T-helper 2 cell treated with Interferon-gamma antibody and Interleukin-4, amounts not matched to agents 5 μg/mL and 100 μg/mL, for 36 hours (primary cell): ENCODE measurements at regions not wholly inside any gene's neighbourhood (a gene's known extent, or its start where the extent isn't known, plus 50 kb on each side); places are given as distances from the start of the nearest gene placed in this dataset.

Experiments used
- DNase-seq: peaks from one replicate; pipeline ENCODE4 v3.0.0; 2021; ENCODE audit warnings: low spot score
- H3K27ac Mint-ChIP-seq: one replicate; pipeline ENCODE4 v1.8.0; 2021; ENCODE audit warnings: mild to moderate bottlenecking, mixed read lengths
- H3K27me3 Mint-ChIP-seq: one replicate; pipeline ENCODE4 v1.8.0; 2021; ENCODE audit warnings: low read depth, mixed read lengths
- H3K36me3 Mint-ChIP-seq: one replicate; pipeline ENCODE4 v1.8.0; 2021; ENCODE audit warnings: low read depth, mixed read lengths
- H3K4me1 Mint-ChIP-seq: one replicate; pipeline ENCODE4 v1.8.0; 2021; ENCODE audit warnings: low read depth, mixed read lengths
- H3K4me3 Mint-ChIP-seq: one replicate; pipeline ENCODE4 v1.8.0; 2022; ENCODE audit warnings: mild to moderate bottlenecking, moderate library complexity, mixed read lengths
- H3K9me3 Mint-ChIP-seq: one replicate; pipeline ENCODE4 v1.8.0; 2021; ENCODE audit warnings: mixed read lengths

GRCh38 chr22:49303781-49304461 is 523.8 kb downstream of the BRD1 start:
- H3K27ac Mint-ChIP-seq: no peak overlapping the region
- no peaks in the 10 kb centered on the region for H3K9me3 Mint-ChIP-seq
- no peaks in the 10 kb centered on the region for H3K4me1 Mint-ChIP-seq
- no peak overlapping the region for H3K4me3 Mint-ChIP-seq
- DNase-seq: no peak
- H3K27me3 Mint-ChIP-seq: no peaks in the 10 kb centered on the region
- no peaks in the 10 kb centered on the region for H3K36me3 Mint-ChIP-seq

GRCh38 chr22:49303061-49303735 is 524.5 kb downstream of the BRD1 start:
- no peaks in the 10 kb centered on the region for H3K9me3 Mint-ChIP-seq
- no peaks in the 10 kb centered on the region for H3K27me3 Mint-ChIP-seq
- no peaks in the 10 kb centered on the region for H3K36me3 Mint-ChIP-seq

GRCh38 chr22:49302530-49302929 is 525.1 kb downstream of the BRD1 start:
- no peaks in the 10 kb centered on the region for H3K27me3 Mint-ChIP-seq
- DNase-seq: no peak
- H3K4me1 Mint-ChIP-seq: no peaks in the 10 kb centered on the region
- H3K27ac Mint-ChIP-seq: no peak overlapping the region
- H3K36me3 Mint-ChIP-seq: no peaks in the 10 kb centered on the region
- H3K9me3 Mint-ChIP-seq: no peaks in the 10 kb centered on the region
- no peak overlapping the region for H3K4me3 Mint-ChIP-seq

More at GRCh38 chr22:49303061-49303735, 524.5 kb downstream of the BRD1 start:
- H3K27ac Mint-ChIP-seq: no peak overlapping the region
- no peaks in the 10 kb centered on the region for H3K4me1 Mint-ChIP-seq
- no peak overlapping the region for H3K4me3 Mint-ChIP-seq
- DNase-seq: no peak

GRCh38 chr22:49302150-49302460 is 525.6 kb downstream of the BRD1 start:
- H3K9me3 Mint-ChIP-seq: no peaks in the 10 kb centered on the region
- no peak overlapping the region for H3K27ac Mint-ChIP-seq
- no peaks in the 10 kb centered on the region for H3K36me3 Mint-ChIP-seq
- no peaks in the 10 kb centered on the region for H3K4me1 Mint-ChIP-seq
- no peak for DNase-seq
- no peak overlapping the region for H3K4me3 Mint-ChIP-seq
- no peaks in the 10 kb centered on the region for H3K27me3 Mint-ChIP-seq

- Mint-ChIP-seq H3K36me3 (no peaks in the 10 kb centered on the region), H3K27me3 (no peaks in the 10 kb centered on the region), H3K27ac (no peak overlapping the region), H3K4me3 (no peak overlapping the region), H3K9me3 (no peaks in the 10 kb centered on the region), H3K4me1 (no peaks in the 10 kb centered on the region)
- DNase-seq: no peak
Measured at GRCh38 chr22:49301398-49302149, 526.1 kb downstream of the BRD1 start.

GRCh38 chr22:49300951-49301397 is 526.7 kb downstream of the BRD1 start:
- H3K36me3 Mint-ChIP-seq: no peaks in the 10 kb centered on the region
- no peaks in the 10 kb centered on the region for H3K4me1 Mint-ChIP-seq
- no peaks in the 10 kb centered on the region for H3K9me3 Mint-ChIP-seq
- no peak overlapping the region for H3K27ac Mint-ChIP-seq
- no peaks in the 10 kb centered on the region for H3K27me3 Mint-ChIP-seq
- DNase-seq: no peak
- no peak overlapping the region for H3K4me3 Mint-ChIP-seq

- Mint-ChIP-seq H3K27me3 (no peaks in the 10 kb centered on the region), H3K4me3 (no peak overlapping the region), H3K27ac (no peak overlapping the region), H3K9me3 (no peaks in the 10 kb centered on the region), H3K36me3 (no peaks in the 10 kb centered on the region), H3K4me1 (no peaks in the 10 kb centered on the region)
- DNase-seq: no peak
Measured at GRCh38 chr22:49300241-49300640, 527.4 kb downstream of the BRD1 start.

- H3K36me3 Mint-ChIP-seq: no peaks in the 10 kb centered on the region
- no peaks in the 10 kb centered on the region for H3K9me3 Mint-ChIP-seq
- H3K27ac Mint-ChIP-seq: no peak overlapping the region
- no peak overlapping the region for H3K4me3 Mint-ChIP-seq
- no peak for DNase-seq
- no peaks in the 10 kb centered on the region for H3K27me3 Mint-ChIP-seq
- H3K4me1 Mint-ChIP-seq: no peaks in the 10 kb centered on the region
Measured at GRCh38 chr22:49299821-49300231, 527.8 kb downstream of the BRD1 start.

GRCh38 chr22:49298834-49299750 is 528.6 kb downstream of the BRD1 start:
- Mint-ChIP-seq H3K27ac (no peak overlapping the region), H3K4me1 (no peaks in the 10 kb centered on the region), H3K9me3 (no peaks in the 10 kb centered on the region), H3K27me3 (no peaks in the 10 kb centered on the region), H3K36me3 (no peaks in the 10 kb centered on the region), H3K4me3 (no peak overlapping the region)
- no peak for DNase-seq

GRCh38 chr22:49297871-49298721 is 529.6 kb downstream of the BRD1 start:
- Mint-ChIP-seq H3K4me1 (no peaks in the 10 kb centered on the region), H3K27me3 (no peaks in the 10 kb centered on the region), H3K27ac (no peak overlapping the region), H3K9me3 (peaks cover 8% of the 10 kb centered on the region), H3K36me3 (no peaks in the 10 kb centered on the region), H3K4me3 (no peak overlapping the region)
- no peak for DNase-seq

- DNase-seq: no peak
- no peaks in the 10 kb centered on the region for H3K4me1 Mint-ChIP-seq
- H3K9me3 Mint-ChIP-seq: peaks cover 8% of the 10 kb centered on the region
- no peaks in the 10 kb centered on the region for H3K27me3 Mint-ChIP-seq
- no peak overlapping the region for H3K4me3 Mint-ChIP-seq
- no peak overlapping the region for H3K27ac Mint-ChIP-seq
- H3K36me3 Mint-ChIP-seq: no peaks in the 10 kb centered on the region
Measured at GRCh38 chr22:49297286-49297870, 530.3 kb downstream of the BRD1 start.

- H3K27me3 Mint-ChIP-seq: no peaks in the 10 kb centered on the region
- peaks cover 8% of the 10 kb centered on the region for H3K9me3 Mint-ChIP-seq
- no peak overlapping the region for H3K4me3 Mint-ChIP-seq
- H3K27ac Mint-ChIP-seq: no peak overlapping the region
- H3K36me3 Mint-ChIP-seq: no peaks in the 10 kb centered on the region
- H3K4me1 Mint-ChIP-seq: no peaks in the 10 kb centered on the region
- no peak for DNase-seq
Measured at GRCh38 chr22:49296561-49296960, 531.1 kb downstream of the BRD1 start.
